H9 (cell line): ENCODE measurements at regions not wholly inside any gene's neighbourhood (a gene's known extent, or its start where the extent isn't known, plus 50 kb on each side); places are given as distances from the start of the nearest gene placed in this dataset.

Experiments
- DNase-seq: peaks from one replicate; pipeline ENCODE4 v3.0.0-alpha.2; 2017
- H2AFZ ChIP-seq: one replicate; pipeline ENCODE4 v1.6.1; 2013; ENCODE audit warnings: mild to moderate bottlenecking, low read length, control low read depth, moderate library complexity
- H2AK5ac ChIP-seq: 2 replicates; pipeline ENCODE4 v1.6.1; 2013; ENCODE audit warnings: low read length, control low read depth, mixed read lengths; ENCODE audit not compliant: insufficient read length
- H2BK120ac ChIP-seq: one replicate; pipeline ENCODE4 v1.6.1; 2013; ENCODE audit warnings: low read depth, mild to moderate bottlenecking, low read length, control low read depth, inconsistent platforms; ENCODE audit not compliant: poor library complexity, severe bottlenecking
- H2BK12ac ChIP-seq: 2 replicates; pipeline ENCODE4 v1.6.1; 2013; ENCODE audit warnings: low read length, control low read depth, mixed read lengths, low read depth; ENCODE audit not compliant: insufficient read length
- H2BK15ac ChIP-seq: 2 replicates; pipeline ENCODE4 v1.6.1; 2013; ENCODE audit warnings: low read depth, low read length, control low read depth
- H2BK20ac ChIP-seq: one replicate; pipeline ENCODE4 v1.6.1; 2013; ENCODE audit warnings: low read depth, mild to moderate bottlenecking, low read length, control low read depth, inconsistent platforms; ENCODE audit not compliant: poor library complexity, severe bottlenecking
- H2BK5ac ChIP-seq: 2 replicates; pipeline ENCODE4 v1.6.1; 2013; ENCODE audit warnings: low read length, control low read depth, mixed read lengths; ENCODE audit not compliant: insufficient read length
- H3K14ac ChIP-seq: 2 replicates; pipeline ENCODE4 v1.6.1; 2013; ENCODE audit warnings: low read length, control low read depth; ENCODE audit not compliant: insufficient read depth
- H3K18ac ChIP-seq: 2 replicates; pipeline ENCODE4 v1.6.1; 2013; ENCODE audit warnings: low read depth, mild to moderate bottlenecking, mixed read lengths, low read length, control low read depth; ENCODE audit not compliant: insufficient read length
- H3K23ac ChIP-seq: 2 replicates; pipeline ENCODE4 v1.6.1; 2013; ENCODE audit warnings: low read length, control low read depth, mixed read lengths, low read depth; ENCODE audit not compliant: insufficient read length
- H3K23me2 ChIP-seq: 2 replicates; pipeline ENCODE4 v1.6.1; 2013; ENCODE audit warnings: low read depth, mild to moderate bottlenecking, mixed read lengths, low read length, control low read depth; ENCODE audit not compliant: insufficient read length, poor library complexity, severe bottlenecking
- H3K27ac ChIP-seq: 2 replicates; pipeline ENCODE4 v1.5.1; 2013; ENCODE audit warnings: low read length, control low read depth, mixed read lengths, low read depth; ENCODE audit not compliant: insufficient read length
- H3K27me3 ChIP-seq: 2 replicates; pipeline ENCODE4 v1.6.1; 2013; ENCODE audit warnings: low read length, control low read depth, inconsistent platforms; ENCODE audit not compliant: insufficient read depth
- H3K4ac ChIP-seq: 2 replicates; pipeline ENCODE4 v1.6.1; 2013; ENCODE audit warnings: low read depth, mild to moderate bottlenecking, control low read depth, inconsistent platforms, low read length, moderate library complexity
- H3K4me1 ChIP-seq: 2 replicates; pipeline ENCODE4 v1.6.1; 2013; ENCODE audit warnings: low read length, control low read depth, inconsistent platforms; ENCODE audit not compliant: insufficient read depth
- H3K4me2 ChIP-seq: 2 replicates; pipeline ENCODE4 v1.6.1; 2013; ENCODE audit warnings: low read length, control low read depth, mixed read lengths; ENCODE audit not compliant: insufficient read length, insufficient read depth
- H3K56ac ChIP-seq: 2 replicates; pipeline ENCODE4 v1.6.1; 2013; ENCODE audit warnings: low read depth, mild to moderate bottlenecking, mixed read lengths, low read length, control low read depth; ENCODE audit not compliant: insufficient read length
- H3K79me1 ChIP-seq: 2 replicates; pipeline ENCODE4 v1.6.1; 2013; ENCODE audit warnings: low read depth, mild to moderate bottlenecking, moderate library complexity, low read length, control low read depth, inconsistent platforms; ENCODE audit not compliant: insufficient read depth, poor library complexity, severe bottlenecking
- H3K79me2 ChIP-seq: 2 replicates; pipeline ENCODE4 v1.6.1; 2013; ENCODE audit warnings: low read length, control low read depth, inconsistent platforms; ENCODE audit not compliant: insufficient read depth
- H3K9ac ChIP-seq: 2 replicates; pipeline ENCODE4 v1.6.1; 2013; ENCODE audit warnings: low read length, control low read depth, mixed read lengths; ENCODE audit not compliant: insufficient read length; ENCODE audit errors: extremely low read depth
- H3K9me3 ChIP-seq: one replicate; pipeline ENCODE4 v1.6.1; 2013; ENCODE audit warnings: low read depth, low read length, inconsistent platforms; ENCODE audit not compliant: control insufficient read depth
- H3T11ph ChIP-seq: one replicate; pipeline ENCODE4 v1.6.1; 2013; ENCODE audit warnings: mild to moderate bottlenecking, low read length, control low read depth, inconsistent platforms
- H4K20me1 ChIP-seq: one replicate; pipeline ENCODE4 v1.6.1; 2013; ENCODE audit not compliant: control insufficient read depth, insufficient read length, insufficient read depth
- H4K5ac ChIP-seq: 2 replicates; pipeline ENCODE4 v1.6.1; 2013; ENCODE audit warnings: low read depth, mild to moderate bottlenecking, mixed read lengths, low read length, control low read depth; ENCODE audit not compliant: insufficient read length
- H4K8ac ChIP-seq: replicated peaks from 2 replicates; pipeline ENCODE4 v1.6.1; 2013; ENCODE audit warnings: low read length, control low read depth, mixed read lengths, low read depth; ENCODE audit not compliant: insufficient read length
- H4K91ac ChIP-seq: 2 replicates; pipeline ENCODE4 v1.6.1; 2013; ENCODE audit warnings: low read depth, mild to moderate bottlenecking, moderate library complexity, mixed read lengths, low read length, control low read depth; ENCODE audit not compliant: insufficient read length
- H3K27ac Mint-ChIP-seq, 3 experiments: 2 replicates in 2 of 3; 3 replicates in 1 of 3; pipeline ENCODE4 v1.8.0; 2020 to 2021; ENCODE audit warnings: mixed read lengths in 3 of 3, mild to moderate bottlenecking in 1 of 3, moderate library complexity in 1 of 3
- H3K27me3 Mint-ChIP-seq: 2 replicates; pipeline ENCODE4 v1.8.0; 2021; ENCODE audit warnings: low read depth, mild to moderate bottlenecking, moderate library complexity, mixed read lengths
- H3K36me3 Mint-ChIP-seq, 3 experiments: 2 replicates in 2 of 3; 3 replicates in 1 of 3; pipeline ENCODE4 v1.8.0; 2020 to 2021; ENCODE audit warnings: low read depth in 3 of 3, mixed read lengths in 3 of 3; ENCODE audit not compliant: insufficient read depth in 1 of 3
- H3K4me1 Mint-ChIP-seq, 2 experiments: 2 replicates each; pipeline ENCODE4 v1.8.0; 2020; ENCODE audit warnings: mixed read lengths in 2 of 2
- H3K4me3 Mint-ChIP-seq, 2 experiments: 2 replicates in 1 of 2; 3 replicates in 1 of 2; pipeline ENCODE4 v1.8.0; 2020 to 2021; ENCODE audit warnings: mild to moderate bottlenecking in 2 of 2, mixed read lengths in 2 of 2, moderate library complexity in 1 of 2
- H3K9me3 Mint-ChIP-seq, 2 experiments: 2 replicates in 1 of 2; 3 replicates in 1 of 2; pipeline ENCODE4 v1.8.0; 2020; ENCODE audit warnings: mild to moderate bottlenecking in 2 of 2, mixed read lengths in 2 of 2, moderate library complexity in 1 of 2
- CTCF ChIP-seq: fragments of 200-600 bp; sonication (generic); conservative IDR thresholded peaks from 3 replicates; pipeline ENCODE4 v1.8.0; 2021; ENCODE audit warnings: antibody characterized with exemption, mild to moderate bottlenecking
- WGBS: extraction: QIAGEN DNeasy Blood & Tissue Kit; methylation state at CpG from one replicate; pipeline ENCODE4 v1.1.7; 2013; ENCODE audit warnings: missing lambda C conversion rate, low lambda C conversion rate, mixed read lengths; ENCODE audit not compliant: insufficient read length; ENCODE audit errors: extremely low coverage; 5-methylcytosine and 5-hydroxymethylcytosine counted together

DNA sequence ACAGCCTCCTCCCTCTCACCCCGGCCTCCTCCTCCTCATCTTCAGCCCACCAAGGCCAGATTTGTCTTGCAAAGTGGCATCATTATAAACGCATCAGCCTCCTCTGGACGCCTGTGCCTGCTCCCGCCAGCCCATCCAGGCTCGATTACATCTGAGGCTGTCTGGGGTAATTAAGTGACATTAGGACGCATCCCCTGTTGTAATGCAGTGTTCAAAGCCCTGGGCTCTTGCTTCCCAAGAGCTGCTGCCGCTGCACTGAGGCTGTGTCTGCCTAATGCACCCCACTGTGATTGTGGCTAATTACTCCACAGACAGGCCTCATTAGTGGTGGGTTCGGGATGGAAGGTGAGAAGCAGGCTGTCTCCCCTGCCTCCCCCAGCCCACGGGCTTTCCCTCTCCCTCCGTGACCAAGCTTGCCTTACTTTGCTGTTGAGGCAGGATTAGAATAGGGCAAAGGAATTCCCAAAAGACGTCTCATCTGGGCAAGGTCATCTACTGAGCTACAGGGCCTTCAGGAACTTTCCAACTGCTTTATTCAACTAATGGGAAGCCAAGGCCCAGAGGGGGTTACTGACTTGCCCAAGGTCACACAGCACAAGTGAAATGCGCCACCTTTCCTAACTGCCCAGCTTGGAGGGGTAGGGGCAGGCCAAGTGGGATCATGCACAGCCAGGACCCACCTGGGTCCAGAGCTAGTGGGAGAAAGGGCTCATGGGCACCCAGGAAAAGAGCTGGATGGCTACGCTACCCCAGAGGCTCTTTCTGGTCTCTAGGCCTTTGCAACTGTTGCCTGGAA, 66.2 kb upstream of the PCBD1 start:
- H4K5ac ChIP-seq: no peak overlapping the region
- Mint-ChIP-seq H3K4me3 (no peak overlapping the region), H3K27me3 (peaks cover 17% of the 10 kb centered on the region)

More for the DNA sequence above, 66.2 kb upstream of the PCBD1 start:
- Histone ChIP-seq H3K14ac (no peak overlapping the region), H3K27me3 (no peaks in the 10 kb centered on the region), H3K79me1 (no peaks in the 10 kb centered on the region), H2BK20ac (no peak overlapping the region), H3K79me2 (no peaks in the 10 kb centered on the region), H3T11ph (no peak overlapping the region), H3K56ac (no peak overlapping the region), H4K91ac (no peak overlapping the region), H2BK120ac (no peak overlapping the region), H3K4ac (no peak overlapping the region), H2AFZ (no peak overlapping the region), H4K20me1 (no peaks in the 10 kb centered on the region), H2AK5ac (no peak overlapping the region), H3K23ac (no peak overlapping the region), H3K4me2 (no peak overlapping the region), H3K9ac (no peak overlapping the region), H2BK12ac (no peak overlapping the region), H3K23me2 (no peaks in the 10 kb centered on the region), H3K4me1 (no peaks in the 10 kb centered on the region), H4K8ac (no peak overlapping the region), H3K9me3 (no peaks in the 10 kb centered on the region), H2BK15ac (no peak overlapping the region), H3K18ac (no peak overlapping the region), H2BK5ac (no peak overlapping the region), H3K27ac (no peak overlapping the region)
- no peak for TF ChIP-seq CTCF
- no peak for DNase-seq
- H3K27ac Mint-ChIP-seq: peak overlapping the region in 1 of 3 experiments; percentile 65; a peak in 1 of 7 replicates
- H3K4me1 Mint-ChIP-seq: peaks cover 4 to 6% of the 10 kb centered on the region in 2 experiments; a peak in 2 of 4 replicates
- WGBS: no CpG with 5 or more reads among the region's 13 CpGs
- no peaks in the 10 kb centered on the region for H3K9me3 Mint-ChIP-seq
- H3K36me3 Mint-ChIP-seq: no peaks in the 10 kb centered on the region
